ENCODE measurements at regions not wholly inside any gene's neighbourhood (a gene's known extent, or its start where the extent isn't known, plus 50 kb on each side); places are given as distances from the start of the nearest gene placed in this dataset.
"Not testable (repeated sequence)": the region's sequence is repeated elsewhere in the genome, so short reads cannot be mapped to it uniquely, and the experiment has no call there.

DNA sequence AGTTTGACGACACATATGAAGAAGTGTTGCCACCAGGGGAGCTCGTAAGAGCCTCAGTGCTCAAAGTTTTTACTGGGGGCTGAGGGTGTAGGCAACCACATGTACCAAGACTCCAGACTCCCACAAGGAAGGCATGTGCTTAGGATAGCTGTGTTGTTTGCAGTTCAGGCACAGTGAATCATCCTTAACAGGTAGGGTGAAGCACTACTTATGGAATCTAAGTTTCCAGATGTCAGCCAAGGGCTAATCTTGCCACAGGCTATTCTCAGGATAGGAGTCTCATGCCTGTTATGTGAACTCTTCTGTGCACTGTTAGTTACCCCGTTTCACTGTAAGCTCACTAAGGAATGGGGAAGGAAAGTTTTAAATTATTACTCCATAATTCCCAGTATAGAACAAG lies 202.6 kb downstream of the TMA16 start:
- DNase-seq = no peak

DNA sequence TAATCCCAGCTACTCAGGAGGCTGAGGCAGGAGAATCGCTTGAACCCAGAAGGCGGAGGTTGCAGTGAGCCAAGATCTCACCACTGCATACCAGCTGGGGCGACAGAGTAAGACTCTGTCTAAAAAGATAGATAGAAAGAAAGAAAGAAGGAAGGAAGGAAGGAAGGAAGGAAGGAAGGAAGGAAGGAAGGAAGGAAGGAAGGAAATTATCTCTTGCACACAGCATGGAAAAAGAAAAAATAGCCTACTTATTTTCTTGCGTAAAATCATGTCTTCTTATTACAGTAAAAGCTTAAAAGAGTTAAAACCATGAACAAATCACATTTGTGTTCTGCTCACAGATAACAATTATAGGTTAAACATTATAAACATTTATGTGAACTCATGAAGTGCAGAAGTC lies 205.9 kb downstream of the TMA16 start:
- not testable (repeated sequence) for DNase-seq

DNA sequence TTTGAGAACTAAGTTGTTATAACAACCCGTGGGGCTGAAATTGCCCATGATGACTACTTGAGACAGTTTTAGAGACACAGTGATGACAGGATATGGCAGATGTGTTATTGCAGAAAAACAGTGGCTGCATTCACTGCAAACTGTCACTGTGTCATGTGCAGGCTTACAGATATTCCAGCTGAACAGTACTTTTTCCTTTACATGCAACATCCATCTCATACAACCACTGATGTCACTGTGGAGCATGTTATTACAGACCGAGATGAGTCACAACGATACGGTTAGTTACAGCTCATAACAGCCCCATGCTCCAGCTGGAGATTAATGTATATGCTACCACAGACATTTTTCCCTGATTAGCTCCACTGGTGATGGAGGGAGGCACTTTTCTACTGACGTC lies 207.4 kb downstream of the TMA16 start:
- DNase-seq = no peak

DNA sequence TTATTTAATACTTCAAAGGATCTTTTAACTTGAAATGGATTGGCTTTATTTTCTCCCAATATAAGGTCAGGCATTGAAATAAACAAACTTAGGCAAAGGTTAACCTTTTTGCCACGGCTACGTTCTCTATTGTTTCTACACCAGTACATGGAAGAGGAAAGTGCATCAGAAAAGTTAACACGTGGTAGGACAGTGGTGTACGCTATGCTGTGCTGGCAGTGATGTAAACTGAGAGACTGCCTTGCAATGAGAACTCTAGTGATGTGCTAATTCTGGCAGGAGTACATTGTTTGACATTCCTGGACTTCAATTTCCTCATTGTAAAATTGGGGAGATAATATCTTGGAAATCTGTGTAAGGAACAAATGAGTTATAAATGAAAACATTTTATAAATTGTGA lies 208.2 kb downstream of the TMA16 start:
- DNase-seq = no peak

DNA sequence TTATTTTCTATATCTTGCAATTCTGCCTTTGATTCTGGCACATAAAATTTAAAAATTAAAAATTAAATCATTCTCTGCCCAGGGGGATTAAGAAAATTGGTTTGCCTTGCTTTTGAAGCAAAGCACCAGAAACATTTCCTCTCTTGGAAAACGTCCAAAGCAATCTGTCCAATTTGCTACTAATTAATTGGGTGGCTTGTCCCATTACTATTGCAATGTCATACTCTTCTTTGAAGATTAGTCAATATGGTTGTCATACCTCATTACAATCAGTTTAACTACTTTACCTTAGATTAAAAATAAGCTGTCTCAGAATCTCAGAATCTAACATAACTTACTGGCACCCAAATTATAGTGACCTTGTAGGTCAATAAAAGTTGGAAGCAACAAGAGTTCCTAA lies 208.8 kb downstream of the TMA16 start:
- no peak for DNase-seq

DNA sequence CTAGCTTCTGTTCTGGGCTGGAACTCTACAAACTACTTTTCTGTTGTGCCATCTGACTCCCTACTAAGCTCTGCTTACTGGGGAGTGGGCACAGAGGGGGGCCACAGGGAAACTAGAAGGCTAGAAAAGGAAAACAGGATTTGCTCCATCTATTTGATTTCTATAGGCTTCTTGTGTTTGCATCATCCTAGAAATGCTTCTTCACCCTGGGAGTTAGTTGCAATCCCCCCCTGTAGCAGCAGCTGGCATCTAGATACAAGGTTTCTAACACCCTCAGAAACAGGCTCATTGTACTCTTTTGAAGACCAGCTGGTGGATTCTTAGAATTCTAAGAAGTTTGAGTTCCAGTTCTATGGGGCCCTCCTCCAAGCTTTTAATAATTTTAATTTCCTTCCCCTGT lies 213.4 kb downstream of the TMA16 start:
- no peak for DNase-seq

DNA sequence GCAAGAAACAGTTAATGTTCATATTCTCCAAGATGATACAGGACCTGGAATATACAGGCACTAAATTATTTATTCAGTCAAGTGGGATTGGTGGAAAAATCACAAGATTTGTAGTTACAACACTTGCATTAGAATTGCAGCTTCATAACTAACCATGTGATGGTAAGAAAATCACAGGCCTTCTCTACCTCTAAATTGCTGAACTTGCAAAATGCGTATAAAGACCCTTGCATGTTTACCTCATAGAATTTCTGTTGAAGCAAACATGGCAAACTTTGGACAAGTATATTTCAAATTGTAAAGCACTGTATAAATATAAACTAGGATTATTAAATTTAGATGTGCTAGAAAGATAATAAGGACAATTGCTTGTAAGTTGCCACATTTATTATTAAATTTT lies 215.1 kb downstream of the TMA16 start:
- no peak for DNase-seq

DNA sequence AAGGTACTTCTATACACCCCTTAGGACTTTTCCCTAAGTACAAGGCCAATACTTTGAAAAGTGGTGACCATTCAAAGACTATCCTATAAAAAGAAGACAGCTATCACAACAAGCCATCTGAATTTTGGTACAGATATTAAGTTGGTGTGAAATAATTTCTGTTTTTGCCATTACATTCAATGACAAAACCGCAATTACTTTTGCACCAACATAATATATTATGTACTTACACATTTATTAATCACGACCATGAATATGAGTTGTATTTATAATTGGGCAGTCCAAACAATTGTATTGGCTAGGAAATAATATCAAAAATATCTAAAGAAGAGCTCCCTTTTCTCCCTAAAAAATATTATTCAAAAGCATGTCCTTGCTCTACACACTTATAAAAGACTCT lies 215.7 kb downstream of the TMA16 start:
- no peak for DNase-seq

DNA sequence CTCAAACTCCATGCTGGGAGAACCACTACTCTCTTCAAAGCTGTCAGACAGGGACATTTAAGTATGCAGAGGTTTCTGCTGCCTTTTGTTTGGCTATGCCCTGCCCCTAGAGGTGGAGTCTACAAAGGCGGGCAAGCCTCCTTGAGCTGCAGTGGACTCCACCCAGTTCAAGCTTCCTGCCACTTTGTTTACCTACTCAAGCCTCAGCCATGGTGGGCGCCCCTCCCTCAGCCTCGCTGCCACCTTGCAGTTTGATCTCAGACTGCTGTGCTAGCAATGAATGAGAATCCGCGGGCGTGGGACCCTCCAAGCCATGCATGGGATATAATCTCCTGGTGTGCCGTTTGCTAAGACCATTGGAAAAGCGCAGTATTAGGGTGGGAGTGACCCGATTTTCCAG lies 230.0 kb downstream of the TMA16 start:
- not testable (repeated sequence) for DNase-seq

DNA sequence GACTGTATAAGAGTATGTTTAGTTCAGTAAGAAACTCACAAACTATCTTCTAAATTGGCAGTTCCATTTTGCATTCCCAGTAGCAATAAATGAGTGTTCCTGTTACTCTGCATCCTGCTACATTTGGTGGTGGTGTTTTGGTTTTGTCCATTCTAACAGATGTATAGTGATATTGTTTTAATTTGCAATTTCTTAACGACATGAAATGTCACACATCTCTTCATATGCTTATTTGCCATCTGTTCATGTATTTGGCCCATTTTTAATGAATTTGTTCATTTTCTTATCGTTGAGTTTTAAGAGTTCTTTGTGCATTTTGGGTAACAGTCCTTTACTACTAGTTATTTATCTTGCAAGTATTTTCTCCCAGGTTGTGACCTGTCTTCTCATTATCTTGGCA lies 232.2 kb downstream of the TMA16 start:
- no peak for DNase-seq

DNA sequence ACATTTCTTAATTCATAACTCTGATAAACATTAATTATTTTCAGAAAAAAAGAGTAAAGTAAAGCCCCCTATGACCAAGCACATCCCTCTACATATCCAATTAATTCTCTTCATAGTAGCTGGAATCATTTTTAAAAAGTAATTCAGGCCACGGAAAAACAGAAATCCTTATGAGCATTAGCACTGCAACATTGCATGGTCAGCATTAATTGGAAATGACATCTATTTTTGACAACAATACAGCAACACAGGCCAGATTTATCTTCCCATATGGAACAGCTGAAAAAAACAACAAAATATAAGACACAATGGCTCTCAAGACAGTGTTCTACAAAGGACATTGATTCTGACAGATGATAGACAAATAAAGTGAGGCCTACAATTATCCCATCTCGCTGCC lies 236.6 kb downstream of the TMA16 start:
- no peak for DNase-seq

DNA sequence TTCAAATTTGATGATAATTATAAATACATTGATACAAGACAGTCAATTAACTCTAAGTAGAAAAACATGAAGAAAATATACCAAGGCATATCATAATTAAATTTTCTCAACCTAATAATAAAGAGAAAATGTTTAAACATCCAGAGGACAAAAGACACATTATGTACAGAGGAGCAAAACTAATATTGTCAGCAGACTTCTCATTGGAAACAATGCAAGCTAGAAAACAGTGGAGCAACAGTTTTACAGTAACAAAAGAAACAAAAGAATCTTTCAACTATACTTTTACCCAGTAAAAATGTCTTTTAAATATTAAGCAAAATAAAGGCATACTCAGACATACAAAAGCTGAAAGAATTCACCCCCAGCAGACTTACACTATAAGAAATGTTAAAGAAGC lies 238.0 kb downstream of the TMA16 start:
- DNase-seq = no peak

DNA sequence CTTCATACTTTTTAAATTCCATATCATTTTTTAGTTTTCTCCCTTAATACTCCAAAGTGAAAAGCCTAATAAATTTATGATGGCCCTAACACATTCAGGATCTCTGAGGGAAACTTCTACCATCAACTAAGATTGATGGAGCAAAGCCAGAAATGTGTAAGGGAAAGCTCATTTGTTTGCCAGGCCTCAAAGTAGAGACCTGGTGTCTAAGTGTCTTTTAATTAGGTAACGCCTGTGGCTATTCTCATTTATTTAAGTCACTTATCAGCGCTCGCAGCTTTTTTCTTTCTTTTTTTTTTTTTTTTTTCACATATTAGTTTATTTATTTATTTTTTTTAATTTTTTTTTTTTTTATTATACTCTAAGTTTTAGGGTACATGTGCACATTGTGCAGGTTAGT lies 242.4 kb downstream of the TMA16 start:
- DNase-seq = no peak

DNA sequence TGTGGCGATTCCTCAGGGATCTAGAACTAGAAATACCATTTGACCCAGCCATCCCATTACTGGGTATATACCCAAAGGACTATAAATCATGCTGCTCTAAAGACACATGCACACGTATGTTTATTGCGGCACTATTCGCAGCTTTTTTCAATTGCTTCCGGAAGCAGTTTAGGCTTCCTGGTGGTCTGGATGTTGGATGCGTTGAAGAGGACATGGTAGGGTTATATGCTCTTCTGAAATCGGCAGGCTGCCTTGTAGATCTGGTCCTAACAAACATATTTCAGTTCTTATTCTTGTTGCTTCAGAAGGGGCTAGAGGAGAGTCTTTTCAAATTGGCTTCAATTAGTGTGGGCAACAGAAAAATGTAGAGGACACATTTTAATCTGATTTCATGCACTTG lies 243.4 kb downstream of the TMA16 start:
- not testable (repeated sequence) for DNase-seq

DNA sequence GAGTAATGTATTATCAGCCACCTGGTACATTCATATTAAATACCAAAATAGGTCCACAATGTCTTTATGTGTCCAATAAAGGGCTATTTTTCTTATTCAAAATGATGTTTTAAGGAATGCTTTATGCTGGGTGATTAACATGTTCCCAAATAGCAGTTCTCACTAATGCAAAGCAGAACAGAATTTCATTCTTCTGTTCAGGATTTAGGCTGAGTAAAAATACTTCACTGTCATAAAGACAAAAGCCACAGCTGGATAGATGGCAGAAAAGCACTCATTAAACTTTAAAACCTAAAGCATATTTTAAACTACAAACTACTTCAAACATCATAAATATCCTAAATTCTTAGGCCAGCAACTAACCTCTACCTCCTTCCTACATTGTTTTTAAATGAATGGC lies 244.0 kb downstream of the TMA16 start:
- no peak for DNase-seq

DNA sequence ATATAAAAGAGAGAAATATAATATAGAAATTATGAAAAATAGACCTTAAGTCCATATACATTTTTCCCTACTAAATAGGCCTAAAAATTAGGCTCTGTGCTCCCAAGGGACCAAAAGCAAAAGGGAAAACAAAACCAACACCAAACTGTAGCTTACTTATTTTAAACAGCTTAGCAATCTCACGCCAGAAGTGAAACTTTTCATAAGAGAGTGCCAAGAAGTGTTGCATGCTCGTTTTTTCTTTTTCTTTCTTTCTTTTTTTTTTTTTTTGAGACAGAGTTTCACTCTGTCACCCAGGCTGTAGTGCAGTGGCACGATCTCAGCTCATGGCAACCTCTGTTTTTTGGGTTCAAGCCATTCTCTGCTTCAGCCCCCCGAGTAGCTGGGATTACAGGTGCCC lies 250.4 kb downstream of the TMA16 start:
- no peak for DNase-seq

DNA sequence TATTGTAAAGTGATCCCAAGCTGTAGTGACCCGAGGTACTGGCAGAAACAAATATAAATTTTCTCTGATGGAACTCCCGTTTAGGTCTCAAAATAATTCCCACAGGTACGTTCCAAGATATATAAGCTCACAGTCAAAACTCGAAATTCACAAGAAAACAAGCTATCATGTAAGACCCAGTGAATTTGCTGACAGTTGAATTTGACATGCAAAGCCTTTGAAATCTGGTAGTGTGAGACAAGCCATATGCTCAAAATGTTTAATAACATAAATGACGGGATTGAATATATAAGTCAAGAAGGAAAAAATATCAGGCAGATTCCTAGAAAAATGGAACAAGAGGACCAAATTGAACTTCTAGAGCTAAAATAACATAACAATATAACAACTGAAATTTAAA lies 252.8 kb downstream of the TMA16 start:
- no peak for DNase-seq

DNA sequence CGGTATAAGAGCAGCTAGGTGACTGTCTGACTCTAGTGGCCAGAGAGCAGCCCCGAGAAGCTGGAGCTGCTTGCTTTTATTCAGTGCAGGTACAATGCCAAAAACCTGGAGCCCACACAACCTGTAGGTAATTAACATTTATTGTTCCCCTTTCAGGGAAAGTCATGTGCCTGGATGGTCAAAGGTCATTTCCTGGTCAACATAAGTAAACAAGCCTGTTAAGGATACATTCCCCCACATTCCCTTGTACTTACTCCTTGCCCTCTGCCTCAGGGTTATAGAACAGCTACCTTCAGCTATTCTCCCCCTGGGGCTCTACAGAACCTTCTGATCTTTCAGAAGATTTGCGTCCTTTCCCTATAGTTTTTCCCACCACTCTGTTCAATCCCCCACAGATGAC lies 253.4 kb downstream of the TMA16 start:
- no peak for DNase-seq

DNA sequence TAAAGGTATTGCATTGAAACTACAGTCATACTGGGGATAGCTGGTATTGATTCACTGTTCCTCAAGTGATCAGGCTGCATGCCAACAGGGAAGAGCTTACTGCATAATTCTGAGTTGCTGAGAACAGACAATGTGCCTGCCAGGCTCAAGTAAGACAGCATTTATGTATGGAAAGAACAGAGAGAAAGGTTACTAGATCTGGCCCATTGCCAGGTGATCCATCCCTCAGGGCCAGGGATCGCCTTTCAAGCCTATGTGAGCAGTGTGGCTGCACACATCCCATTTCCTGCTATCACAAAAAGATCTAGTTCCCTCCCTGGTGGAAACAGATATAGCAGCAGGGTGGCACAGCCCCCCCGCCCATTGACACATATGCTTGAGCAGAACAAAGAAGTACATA lies 254.0 kb downstream of the TMA16 start:
- no peak for DNase-seq

DNA sequence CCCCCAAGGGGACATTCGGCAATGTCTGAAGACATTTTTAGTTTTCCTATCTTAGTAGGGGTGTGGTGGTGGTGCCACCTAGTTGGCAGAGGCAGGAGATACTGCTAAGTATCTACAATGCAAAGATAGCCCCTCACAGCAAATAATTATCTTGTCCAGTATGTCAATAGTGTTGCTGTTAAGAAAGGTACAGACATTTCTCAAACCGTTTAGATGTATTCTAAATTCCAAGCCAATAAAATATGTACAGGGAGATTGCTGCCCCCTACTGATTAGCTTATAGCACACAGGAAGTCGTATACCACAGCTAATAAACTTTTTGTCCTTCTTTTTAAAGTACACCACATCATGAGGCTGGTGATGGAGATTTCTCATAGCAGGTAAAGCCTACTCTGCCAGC lies 260.5 kb downstream of the TMA16 start:
- DNase-seq = no peak

DNA sequence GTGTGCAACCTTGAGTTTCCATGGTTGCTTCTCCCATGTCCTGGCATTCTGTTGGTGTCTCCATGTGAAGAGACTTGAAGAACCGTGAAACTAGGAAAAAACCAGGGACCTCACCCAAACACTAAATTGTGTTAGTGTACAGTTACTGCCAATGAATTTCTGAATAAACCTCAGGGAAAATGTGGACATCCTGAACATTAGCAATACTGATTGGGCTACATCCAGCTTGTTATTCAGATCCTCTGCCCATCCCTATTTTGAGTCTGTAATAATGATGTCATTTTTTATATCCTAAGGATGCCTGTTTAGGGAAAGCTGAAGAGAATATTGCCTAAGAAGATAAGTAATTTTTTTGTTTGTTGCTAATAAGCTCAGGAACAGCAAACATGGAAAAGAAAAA lies 262.7 kb downstream of the TMA16 start:
- DNase-seq = no peak

DNA sequence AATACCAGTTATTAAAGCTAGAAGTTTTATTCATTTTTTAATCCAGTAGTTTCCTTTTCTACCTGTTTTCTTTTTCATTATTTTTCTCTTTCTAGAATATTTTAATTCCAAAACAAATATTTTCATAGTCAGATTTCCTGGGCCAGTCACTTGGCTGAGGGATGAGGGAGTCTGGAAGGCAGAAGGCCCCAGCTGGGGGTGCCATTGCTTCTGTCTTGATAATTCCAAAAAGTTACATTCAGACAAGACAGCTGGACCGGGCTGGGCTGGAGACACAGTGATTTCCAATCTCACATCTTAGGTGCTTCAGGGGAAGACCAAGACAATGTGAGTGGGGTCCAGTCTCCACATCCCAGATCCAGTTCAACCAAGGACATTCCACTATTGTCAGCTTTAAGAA lies 263.5 kb downstream of the TMA16 start:
- DNase-seq = no peak

DNA sequence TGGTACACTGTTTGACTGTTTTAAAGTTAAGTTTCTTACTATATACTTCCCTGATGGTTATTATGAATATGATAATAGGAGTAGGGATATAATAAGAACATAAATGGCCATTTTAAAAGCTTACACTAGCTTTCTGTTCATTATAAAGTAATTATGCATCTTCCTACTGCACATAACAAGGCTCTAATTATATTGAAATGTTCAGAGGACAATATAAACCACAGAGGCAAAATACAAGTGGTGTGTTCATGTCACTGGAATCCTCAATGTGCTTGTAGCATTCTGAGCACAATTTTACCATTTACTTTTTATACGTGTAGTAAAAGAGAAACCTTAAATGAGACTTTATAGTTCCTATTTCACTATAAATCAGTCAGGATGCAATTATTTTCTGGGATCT lies 268.3 kb downstream of the TMA16 start:
- DNase-seq = no peak

DNA sequence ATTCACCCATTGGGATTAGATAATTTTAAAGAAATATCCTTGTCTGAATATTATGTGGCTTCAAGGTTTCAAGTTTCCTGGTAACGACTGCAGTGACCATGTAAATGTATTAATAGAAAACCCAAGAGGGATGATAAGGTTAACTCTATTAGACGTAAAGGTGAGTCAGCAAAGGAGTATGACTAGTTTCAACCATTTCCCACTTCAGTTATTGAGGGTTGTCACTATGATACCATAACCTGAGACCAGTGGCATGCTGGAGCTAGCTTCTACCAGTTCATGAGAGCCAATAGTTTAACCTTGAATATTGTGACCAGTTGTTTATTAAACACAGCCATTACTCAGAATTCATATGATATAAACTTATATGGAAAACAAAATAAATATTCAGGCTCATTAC lies 270.1 kb downstream of the TMA16 start:
- DNase-seq = no peak

DNA sequence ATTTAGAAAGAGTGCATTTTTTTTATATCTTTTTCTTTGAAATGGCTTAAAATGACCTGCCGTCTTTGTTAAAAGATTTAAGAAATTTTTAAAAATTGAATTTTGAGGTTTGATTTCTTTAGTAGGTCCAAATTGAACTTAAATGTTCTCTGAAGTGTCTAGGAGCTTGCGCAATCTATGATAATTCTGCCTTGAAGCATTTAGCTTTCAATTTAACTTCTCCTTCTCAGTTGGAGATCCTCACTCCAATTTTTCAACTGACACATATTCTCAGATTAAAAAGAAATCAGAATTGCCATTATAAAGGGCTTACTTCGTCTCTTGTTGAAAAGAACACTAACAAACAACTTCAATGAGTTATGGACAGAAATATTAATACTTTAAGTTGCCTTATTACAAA lies 273.5 kb downstream of the TMA16 start:
- DNase-seq = no peak

DNA sequence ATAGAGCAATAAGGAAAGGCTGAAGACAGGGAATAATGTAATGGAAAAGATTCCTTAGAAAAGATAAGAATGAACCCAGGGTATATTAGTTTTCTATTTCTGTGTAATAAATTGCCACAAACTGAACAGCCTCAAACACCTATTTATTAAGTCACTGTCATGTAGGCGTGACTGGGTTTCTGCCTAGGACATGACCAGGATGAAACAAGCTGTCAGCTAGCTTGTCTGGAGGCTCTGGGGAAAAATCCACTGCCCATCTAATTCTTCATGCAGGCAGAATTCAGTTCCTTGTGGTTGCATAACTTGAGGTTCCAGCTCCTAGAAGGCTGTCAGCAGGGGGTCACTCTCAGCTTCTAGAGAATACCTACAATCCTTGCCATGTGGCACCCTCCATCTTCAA lies 277.7 kb downstream of the TMA16 start:
- DNase-seq = no peak
